ENCODE measurements at regions not wholly inside any gene's neighbourhood (a gene's known extent, or its start where the extent isn't known, plus 50 kb on each side); places are given as distances from the start of the nearest gene placed in this dataset.

- no peak for TF ChIP-seq CTCF (IDR thresholded peaks at IDR 0.05; ENCODE audit: poor library complexity, severe bottlenecking)
- no peak for TF ChIP-seq POLR2AphosphoS5 (IDR thresholded peaks at IDR 0.05)
- TF ChIP-seq TAF1 (IDR thresholded peaks at IDR 0.05; ENCODE audit: low read depth), result no peak
These were observed 75.6 kb upstream of the NEURL1B start for GRCh38 chr5:172565455-172565854.

Data from neural cell (in vitro differentiated cells).